GM12891 (cell line): ENCODE measurements at regions not wholly inside any gene's neighbourhood (a gene's known extent, or its start where the extent isn't known, plus 50 kb on each side); places are given as distances from the start of the nearest gene placed in this dataset.

ENCODE experiments used
- POLR2A ChIP-seq: IDR thresholded peaks from 2 replicates; pipeline ENCODE4 v1.6.1; 2011; ENCODE audit warnings: low read depth, low read length, control low read depth
- TAF1 ChIP-seq: IDR thresholded peaks from 2 replicates; pipeline ENCODE4 v1.6.1; 2011; ENCODE audit warnings: low read depth, low read length, control low read depth

GRCh38 chr1:94736549-94736948, 83.6 kb upstream of the SLC44A3 start:
- TF ChIP-seq POLR2A (no peak), TAF1 (no peak)
